H1 (cell line): ENCODE measurements at regions not wholly inside any gene's neighbourhood (a gene's known extent, or its start where the extent isn't known, plus 50 kb on each side); places are given as distances from the start of the nearest gene placed in this dataset.
"Not testable (repeated sequence)": the region's sequence is repeated elsewhere in the genome, so short reads cannot be mapped to it uniquely, and the experiment has no call there.

Experiments
- MAFK ChIP-seq: IDR thresholded peaks from 2 replicates; pipeline ENCODE4 v1.6.1; 2012; ENCODE audit warnings: low read depth, mild to moderate bottlenecking, improper control_type of control experiment, low read length
- SUZ12 ChIP-seq: fragments of 200-600 bp; sonication (generic); IDR thresholded peaks from 2 replicates; pipeline ENCODE4 v1.6.1; 2012; ENCODE audit warnings: mild to moderate bottlenecking, inconsistent platforms, low read length, moderate library complexity, mixed read lengths
- TF ChIP-seq, protein P1 (sequence below), 3 experiments: IDR thresholded peaks; 1 replicate in 2 of 3; 2 replicates in 1 of 3; pipeline versions ENCODE4 v1.5.1 to v1.6.1; 2011; ENCODE audit warnings: low read length in 3 of 3, mild to moderate bottlenecking in 3 of 3, inconsistent platforms in 2 of 3, low read depth in 1 of 3, moderate library complexity in 1 of 3; ENCODE audit not compliant: insufficient read depth in 1 of 3; ENCODE audit errors: control extremely low read depth in 1 of 3

DNA sequence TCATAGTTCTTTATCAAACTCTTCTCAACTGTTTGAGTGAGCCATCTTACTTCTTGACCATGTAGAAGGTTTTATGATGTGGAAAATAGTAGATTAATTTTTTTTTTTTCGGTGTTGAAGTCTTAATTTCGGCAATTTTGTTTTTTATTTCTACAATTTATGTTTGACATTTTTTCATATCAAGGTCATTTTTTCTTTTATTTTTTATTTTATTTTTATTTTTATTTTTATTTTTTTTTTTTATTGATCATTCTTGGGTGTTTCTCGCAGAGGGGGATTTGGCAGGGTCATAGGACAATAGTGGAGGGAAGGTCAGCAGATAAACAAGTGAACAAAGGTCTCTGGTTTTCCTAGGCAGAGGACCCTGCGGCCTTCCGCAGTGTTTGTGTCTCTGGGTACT lies 203.8 kb upstream of the CBLB start:
- TF ChIP-seq, protein P1, sequence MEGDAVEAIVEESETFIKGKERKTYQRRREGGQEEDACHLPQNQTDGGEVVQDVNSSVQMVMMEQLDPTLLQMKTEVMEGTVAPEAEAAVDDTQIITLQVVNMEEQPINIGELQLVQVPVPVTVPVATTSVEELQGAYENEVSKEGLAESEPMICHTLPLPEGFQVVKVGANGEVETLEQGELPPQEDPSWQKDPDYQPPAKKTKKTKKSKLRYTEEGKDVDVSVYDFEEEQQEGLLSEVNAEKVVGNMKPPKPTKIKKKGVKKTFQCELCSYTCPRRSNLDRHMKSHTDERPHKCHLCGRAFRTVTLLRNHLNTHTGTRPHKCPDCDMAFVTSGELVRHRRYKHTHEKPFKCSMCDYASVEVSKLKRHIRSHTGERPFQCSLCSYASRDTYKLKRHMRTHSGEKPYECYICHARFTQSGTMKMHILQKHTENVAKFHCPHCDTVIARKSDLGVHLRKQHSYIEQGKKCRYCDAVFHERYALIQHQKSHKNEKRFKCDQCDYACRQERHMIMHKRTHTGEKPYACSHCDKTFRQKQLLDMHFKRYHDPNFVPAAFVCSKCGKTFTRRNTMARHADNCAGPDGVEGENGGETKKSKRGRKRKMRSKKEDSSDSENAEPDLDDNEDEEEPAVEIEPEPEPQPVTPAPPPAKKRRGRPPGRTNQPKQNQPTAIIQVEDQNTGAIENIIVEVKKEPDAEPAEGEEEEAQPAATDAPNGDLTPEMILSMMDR (IDR thresholded peaks at IDR 0.05; ENCODE audit: control extremely low read depth in 1 of 3, insufficient read depth in 1 of 3, low read depth in 1 of 3, low read length in 3 of 3): not testable (repeated sequence)
- not testable (repeated sequence) for TF ChIP-seq SUZ12, MAFK
